HG02571 (cell line): ENCODE measurements at regions not wholly inside any gene's neighbourhood (a gene's known extent, or its start where the extent isn't known, plus 50 kb on each side); places are given as distances from the start of the nearest gene placed in this dataset.
"Not testable (repeated sequence)": the region's sequence is repeated elsewhere in the genome, so short reads cannot be mapped to it uniquely, and the experiment has no call there.

Experiments used
- ATAC-seq: cut with Tn5 transposase; IDR thresholded peaks from one replicate; pipeline ENCODE4 v1.9.1; 2021; ENCODE audit warnings: mild to moderate bottlenecking, moderate library complexity; ENCODE audit not compliant: unreplicated experiment

- no peak for ATAC-seq
Measured at GRCh38 chr9:80692751-80693150, 996.6 kb downstream of the TLE1 start.

GRCh38 chr9:80691229-80691628 lies 998.1 kb downstream of the TLE1 start:
- no peak for ATAC-seq

- no peak for ATAC-seq
Measured at GRCh38 chr9:80690349-80690939, 998.9 kb downstream of the TLE1 start.

- ATAC-seq: no peak
Measured at GRCh38 chr9:80679916-80680315, 1009.4 kb downstream of the TLE1 start.

- no peak for ATAC-seq
Measured at GRCh38 chr9:80678906-80679305, 1010.4 kb downstream of the TLE1 start.

GRCh38 chr9:80673496-80673895 lies 1015.9 kb downstream of the TLE1 start:
- no peak for ATAC-seq

- ATAC-seq: no peak
Measured at GRCh38 chr9:80665479-80665878, 1023.9 kb downstream of the TLE1 start.

- no peak for ATAC-seq
Measured at GRCh38 chr9:80664327-80665210, 1024.8 kb downstream of the TLE1 start.

GRCh38 chr9:80659751-80660150 lies 1029.6 kb downstream of the TLE1 start:
- not testable (repeated sequence) for ATAC-seq

- ATAC-seq: no peak
Measured at GRCh38 chr9:80651044-80651443, 1038.3 kb downstream of the TLE1 start.

- ATAC-seq: no peak
Measured at GRCh38 chr9:80649496-80649895, 1039.9 kb downstream of the TLE1 start.

GRCh38 chr9:80649001-80649420 lies 1040.3 kb downstream of the TLE1 start:
- no peak for ATAC-seq

GRCh38 chr9:80648336-80648735 lies 1041.0 kb downstream of the TLE1 start:
- ATAC-seq: no peak

- no peak for ATAC-seq
Measured at GRCh38 chr9:80646211-80646610, 1043.1 kb downstream of the TLE1 start.

GRCh38 chr9:80644044-80644443 lies 1045.3 kb downstream of the TLE1 start:
- ATAC-seq: no peak

- ATAC-seq: no peak
Measured at GRCh38 chr9:80635065-80635464, 1054.3 kb downstream of the TLE1 start.

- ATAC-seq: no peak
Measured at GRCh38 chr9:80632041-80632440, 1057.3 kb downstream of the TLE1 start.

- no peak for ATAC-seq
Measured at GRCh38 chr9:80622508-80622907, 1050.7 kb downstream of the TLE4 start.

GRCh38 chr9:80619356-80619755 lies 1047.6 kb downstream of the TLE4 start:
- ATAC-seq: no peak

GRCh38 chr9:80615964-80616363 lies 1044.2 kb downstream of the TLE4 start:
- no peak for ATAC-seq

- ATAC-seq: no peak
Measured at GRCh38 chr9:80605793-80606192, 1034.0 kb downstream of the TLE4 start.

GRCh38 chr9:80605129-80605528 lies 1033.4 kb downstream of the TLE4 start:
- no peak for ATAC-seq
